Fibroblast of mammary gland (primary cell): ENCODE measurements at regions not wholly inside any gene's neighbourhood (a gene's known extent, or its start where the extent isn't known, plus 50 kb on each side); places are given as distances from the start of the nearest gene placed in this dataset.

Experiments
- DNase-seq: peaks from one replicate; pipeline ENCODE4 v3.0.0-alpha.2; 2010; ENCODE audit warnings: low read depth
- H3K4me3 ChIP-seq: 2 replicates; pipeline ENCODE4 v1.5.1; 2011; ENCODE audit warnings: low read depth, mild to moderate bottlenecking, low read length, moderate library complexity; ENCODE audit not compliant: control insufficient read depth
- TF ChIP-seq, protein P1 (sequence below): conservative IDR thresholded peaks from 2 replicates; pipeline ENCODE4 v1.5.1; 2011; ENCODE audit warnings: low read depth, low read length, inconsistent platforms; ENCODE audit not compliant: control insufficient read depth, insufficient read depth

DNA sequence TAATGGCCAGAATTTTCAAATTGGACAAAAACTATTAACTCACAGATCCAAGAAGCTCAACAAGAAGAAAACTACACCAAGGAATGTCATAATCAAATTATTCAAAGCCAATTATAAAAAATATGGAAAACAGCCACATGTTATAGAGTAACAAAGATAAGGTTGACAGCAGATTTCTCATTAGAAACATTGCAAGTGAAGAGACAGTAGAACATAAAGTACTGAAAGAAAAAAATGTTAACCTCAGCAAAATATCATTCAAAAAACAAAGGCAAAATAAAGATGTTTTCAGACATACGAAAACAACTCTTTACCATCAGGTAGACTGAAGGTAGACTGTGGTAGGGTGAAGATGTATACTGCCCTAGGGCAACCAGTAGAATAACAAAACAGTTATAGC, 83.4 kb downstream of the KCNRG start:
- no peak for DNase-seq
- H3K4me3 ChIP-seq, result no peak overlapping the region
- TF ChIP-seq, protein P1, sequence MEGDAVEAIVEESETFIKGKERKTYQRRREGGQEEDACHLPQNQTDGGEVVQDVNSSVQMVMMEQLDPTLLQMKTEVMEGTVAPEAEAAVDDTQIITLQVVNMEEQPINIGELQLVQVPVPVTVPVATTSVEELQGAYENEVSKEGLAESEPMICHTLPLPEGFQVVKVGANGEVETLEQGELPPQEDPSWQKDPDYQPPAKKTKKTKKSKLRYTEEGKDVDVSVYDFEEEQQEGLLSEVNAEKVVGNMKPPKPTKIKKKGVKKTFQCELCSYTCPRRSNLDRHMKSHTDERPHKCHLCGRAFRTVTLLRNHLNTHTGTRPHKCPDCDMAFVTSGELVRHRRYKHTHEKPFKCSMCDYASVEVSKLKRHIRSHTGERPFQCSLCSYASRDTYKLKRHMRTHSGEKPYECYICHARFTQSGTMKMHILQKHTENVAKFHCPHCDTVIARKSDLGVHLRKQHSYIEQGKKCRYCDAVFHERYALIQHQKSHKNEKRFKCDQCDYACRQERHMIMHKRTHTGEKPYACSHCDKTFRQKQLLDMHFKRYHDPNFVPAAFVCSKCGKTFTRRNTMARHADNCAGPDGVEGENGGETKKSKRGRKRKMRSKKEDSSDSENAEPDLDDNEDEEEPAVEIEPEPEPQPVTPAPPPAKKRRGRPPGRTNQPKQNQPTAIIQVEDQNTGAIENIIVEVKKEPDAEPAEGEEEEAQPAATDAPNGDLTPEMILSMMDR, result no peak

DNA sequence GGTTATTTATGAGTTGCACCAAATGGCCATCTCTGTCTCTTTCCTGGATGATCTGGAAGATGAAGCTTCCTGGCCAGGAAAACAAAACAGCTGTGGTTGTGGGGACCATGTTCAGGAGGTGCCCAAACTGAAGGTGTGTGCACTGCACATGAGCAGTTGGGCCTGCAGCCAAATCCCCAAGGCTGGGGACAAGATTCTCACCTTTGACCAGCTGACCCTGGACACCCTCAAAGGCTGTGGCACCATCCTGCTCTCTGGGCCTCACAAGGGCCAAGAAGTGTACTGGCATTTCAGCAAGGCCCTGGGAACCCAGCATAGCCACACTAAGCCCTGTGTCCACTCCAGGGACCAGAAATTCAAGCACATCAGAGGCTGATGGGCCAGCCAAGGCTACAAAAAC, 84.2 kb downstream of the KCNRG start:
- DNase-seq, result no peak
- TF ChIP-seq, protein P1, result no peak
- H3K4me3 ChIP-seq, result no peak overlapping the region

DNA sequence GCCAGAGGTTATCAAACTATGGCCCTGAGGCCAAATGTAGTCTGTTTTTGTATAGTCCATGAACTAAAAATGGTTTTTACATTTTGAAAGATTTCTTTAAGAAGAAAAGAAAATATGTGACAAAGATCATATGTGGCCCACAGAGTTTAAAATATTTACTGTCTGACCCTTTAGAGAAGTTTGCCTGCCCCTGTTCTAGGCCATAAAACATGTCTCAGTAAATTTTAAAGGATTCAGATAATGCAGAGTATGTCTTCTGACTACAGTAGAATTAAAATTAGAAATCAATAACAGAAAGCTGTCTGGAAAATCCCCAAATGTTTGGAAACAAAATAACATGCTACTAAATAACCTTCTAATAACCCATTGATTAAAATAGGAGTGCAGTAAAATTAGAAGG, 86.3 kb downstream of the KCNRG start:
- DNase-seq, result no peak
- TF ChIP-seq, protein P1, result no peak
- no peak overlapping the region for H3K4me3 ChIP-seq

DNA sequence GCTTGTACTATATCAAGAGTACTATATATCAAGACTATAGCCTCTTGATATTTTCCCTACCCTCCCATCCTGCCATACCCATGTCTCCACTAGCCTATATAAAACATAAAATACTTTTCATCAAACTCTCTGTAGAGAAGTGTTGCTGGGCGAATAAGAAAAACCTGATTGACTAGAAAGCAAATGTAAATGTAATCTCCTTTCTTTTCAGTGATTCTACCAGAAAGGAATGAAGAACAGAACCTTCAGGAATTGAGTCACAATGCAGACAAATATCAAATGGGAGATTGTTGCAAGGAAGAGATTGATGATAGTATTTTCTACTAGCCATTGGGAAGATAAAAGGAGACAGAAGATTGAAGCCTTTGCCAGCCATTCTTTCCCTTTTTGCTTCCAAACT, 89.2 kb downstream of the KCNRG start:
- H3K4me3 ChIP-seq, result no peak overlapping the region

DNA sequence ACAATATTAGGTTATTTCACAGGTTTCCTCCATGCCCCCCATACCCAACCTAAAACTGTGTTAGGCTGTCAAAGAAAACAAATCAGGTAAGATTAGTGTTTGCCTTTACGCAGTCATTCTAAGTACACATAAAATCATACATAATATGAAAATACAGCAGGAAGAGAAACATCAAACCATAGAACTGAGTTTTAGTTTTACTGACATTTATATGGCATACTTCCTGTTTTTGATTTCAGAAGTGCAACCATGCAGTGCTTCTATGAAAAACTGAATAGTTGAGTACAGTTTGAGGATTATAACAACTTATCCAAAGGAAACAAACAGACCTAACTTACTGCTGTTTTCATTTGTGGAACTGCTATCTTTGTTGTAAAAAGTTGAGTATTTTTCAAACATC, 91.3 kb downstream of the KCNRG start:
- no peak overlapping the region for H3K4me3 ChIP-seq
- TF ChIP-seq, protein P1, result no peak
- DNase-seq, result no peak

More for the DNA sequence above, 89.2 kb downstream of the KCNRG start:
- TF ChIP-seq, protein P1, result no peak
- no peak for DNase-seq

DNA sequence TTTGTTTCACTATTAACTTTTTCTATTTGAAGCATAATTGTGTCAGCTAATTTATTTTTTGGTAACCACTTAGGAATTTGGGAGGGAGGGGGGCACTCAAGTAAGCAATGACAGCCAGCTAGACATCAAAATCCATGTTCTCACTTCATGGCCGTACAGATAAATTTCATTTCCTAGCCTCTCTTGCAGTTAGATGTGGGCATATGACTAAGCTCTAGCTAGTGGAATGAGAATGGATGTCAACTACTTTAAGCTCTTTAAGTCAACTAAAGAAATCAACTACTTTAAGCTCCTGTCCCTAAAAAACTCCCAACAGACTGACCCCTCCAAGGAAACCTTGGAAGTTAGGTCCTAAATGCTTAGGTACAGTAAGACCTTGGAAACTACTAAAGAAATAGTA, 92.0 kb downstream of the KCNRG start:
- no peak overlapping the region for H3K4me3 ChIP-seq
- TF ChIP-seq, protein P1, result no peak
- no peak for DNase-seq

DNA sequence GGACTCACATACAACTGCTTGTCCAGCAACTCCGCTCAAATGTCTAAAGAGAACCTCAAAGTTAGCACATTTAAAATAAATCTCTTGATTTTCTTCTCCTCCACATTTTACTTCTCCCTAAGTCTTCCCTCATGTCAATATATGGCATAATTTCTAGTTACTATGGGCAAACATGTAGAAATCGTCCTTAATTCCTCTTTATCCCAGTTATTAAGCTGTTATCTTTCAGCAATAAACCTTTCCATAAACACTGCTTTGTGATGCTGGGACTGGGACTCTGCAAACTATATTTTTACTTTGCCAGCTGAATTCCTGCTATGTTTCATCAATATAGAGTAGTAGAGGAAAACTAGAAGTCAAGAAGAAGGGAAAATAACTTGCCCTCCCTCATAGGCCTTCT, 99.7 kb downstream of the KCNRG start:
- no peak for DNase-seq
- TF ChIP-seq, protein P1, result no peak
- H3K4me3 ChIP-seq, result no peak overlapping the region
